ENCODE measurements at regions not wholly inside any gene's neighbourhood (a gene's known extent, or its start where the extent isn't known, plus 50 kb on each side); places are given as distances from the start of the nearest gene placed in this dataset.

- no peak for DNase-seq
- Mint-ChIP-seq H3K27ac (ENCODE audit: unreplicated experiment) (no peak overlapping the region), H3K4me1 (ENCODE audit: low read depth, unreplicated experiment) (peaks cover 4% of the 10 kb centered on the region), H3K9me3 (ENCODE audit: unreplicated experiment) (no peaks in the 10 kb centered on the region), H3K4me3 (ENCODE audit: unreplicated experiment) (no peak overlapping the region), H3K27me3 (ENCODE audit: unreplicated experiment) (no peaks in the 10 kb centered on the region), H3K36me3 (ENCODE audit: unreplicated experiment) (no peaks in the 10 kb centered on the region)
- no peak for TF ChIP-seq CTCF (IDR thresholded peaks at IDR 0.05; ENCODE audit: partially characterized antibody, unreplicated experiment)
These were observed 472.8 kb downstream of the TOX3 start for GRCh38 chr16:52074133-52074532.

DNA sequence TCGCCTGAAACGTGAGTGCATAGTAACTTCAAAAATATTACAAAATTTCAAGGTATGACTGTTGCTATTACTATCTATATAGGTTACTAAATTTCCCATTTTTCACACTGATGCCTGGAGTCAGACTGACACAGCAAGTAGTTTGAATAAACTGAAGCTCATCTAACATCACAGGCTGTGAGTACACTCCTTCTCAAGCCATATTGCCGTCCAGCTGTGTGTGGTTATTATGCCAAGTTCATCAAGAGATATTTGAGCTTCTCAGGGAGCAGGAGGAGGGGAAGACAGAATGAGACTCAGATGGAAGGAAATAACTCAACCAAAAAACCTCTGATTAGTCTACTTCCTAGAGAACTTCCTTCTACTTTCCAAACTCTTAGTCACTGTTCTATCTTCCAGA lies 473.9 kb downstream of the TOX3 start:
- Mint-ChIP-seq H3K4me3 (ENCODE audit: unreplicated experiment) (no peak overlapping the region), H3K4me1 (ENCODE audit: low read depth, unreplicated experiment) (peaks cover 2% of the 10 kb centered on the region), H3K9me3 (ENCODE audit: unreplicated experiment) (no peaks in the 10 kb centered on the region), H3K36me3 (ENCODE audit: unreplicated experiment) (no peaks in the 10 kb centered on the region), H3K27me3 (ENCODE audit: unreplicated experiment) (no peaks in the 10 kb centered on the region), H3K27ac (ENCODE audit: unreplicated experiment) (no peak overlapping the region)
- no peak for DNase-seq
- TF ChIP-seq CTCF (IDR thresholded peaks at IDR 0.05; ENCODE audit: partially characterized antibody, unreplicated experiment) = no peak

- DNase-seq = no peak
- no peak for TF ChIP-seq CTCF (IDR thresholded peaks at IDR 0.05; ENCODE audit: partially characterized antibody, unreplicated experiment)
- Mint-ChIP-seq H3K9me3 (ENCODE audit: unreplicated experiment) (no peaks in the 10 kb centered on the region), H3K36me3 (ENCODE audit: unreplicated experiment) (no peaks in the 10 kb centered on the region), H3K4me3 (ENCODE audit: unreplicated experiment) (no peak overlapping the region), H3K4me1 (ENCODE audit: low read depth, unreplicated experiment) (peaks cover 2% of the 10 kb centered on the region), H3K27me3 (ENCODE audit: unreplicated experiment) (no peaks in the 10 kb centered on the region), H3K27ac (ENCODE audit: unreplicated experiment) (no peak overlapping the region)
These were observed 475.8 kb downstream of the TOX3 start for GRCh38 chr16:52071101-52071500.

GRCh38 chr16:52070341-52071057 lies 476.4 kb downstream of the TOX3 start:
- no peaks in the 10 kb centered on the region for H3K36me3 Mint-ChIP-seq (ENCODE audit: unreplicated experiment)
- no peak for TF ChIP-seq CTCF (IDR thresholded peaks at IDR 0.05; ENCODE audit: partially characterized antibody, unreplicated experiment)
- H3K4me3 Mint-ChIP-seq (ENCODE audit: unreplicated experiment) = no peak overlapping the region
- peaks cover 2% of the 10 kb centered on the region for H3K4me1 Mint-ChIP-seq (ENCODE audit: low read depth, unreplicated experiment)
- no peak for DNase-seq
- no peaks in the 10 kb centered on the region for H3K27me3 Mint-ChIP-seq (ENCODE audit: unreplicated experiment)
- H3K27ac Mint-ChIP-seq (ENCODE audit: unreplicated experiment) = no peak overlapping the region
- no peaks in the 10 kb centered on the region for H3K9me3 Mint-ChIP-seq (ENCODE audit: unreplicated experiment)

- Mint-ChIP-seq H3K4me3 (ENCODE audit: unreplicated experiment) (no peak overlapping the region), H3K36me3 (ENCODE audit: unreplicated experiment) (peaks cover 1% of the 10 kb centered on the region), H3K9me3 (ENCODE audit: unreplicated experiment) (no peaks in the 10 kb centered on the region), H3K27ac (ENCODE audit: unreplicated experiment) (no peak overlapping the region), H3K27me3 (ENCODE audit: unreplicated experiment) (no peaks in the 10 kb centered on the region), H3K4me1 (ENCODE audit: low read depth, unreplicated experiment) (peaks cover 2% of the 10 kb centered on the region)
- no peak for DNase-seq
- peak; percentile 51 for TF ChIP-seq CTCF (IDR thresholded peaks at IDR 0.05; ENCODE audit: partially characterized antibody, unreplicated experiment)
These were observed 477.1 kb downstream of the TOX3 start for GRCh38 chr16:52069866-52070265.

Data from glutamatergic neuron (in vitro differentiated cells).